ENCODE measurements at regions not wholly inside any gene's neighbourhood (a gene's known extent, or its start where the extent isn't known, plus 50 kb on each side); places are given as distances from the start of the nearest gene placed in this dataset.
"Not testable (repeated sequence)": the region's sequence is repeated elsewhere in the genome, so short reads cannot be mapped to it uniquely, and the experiment has no call there.

GRCh38 chr11:3444420-3444744 is 65.4 kb upstream of the ZNF195 start:
- TF ChIP-seq, protein P1, sequence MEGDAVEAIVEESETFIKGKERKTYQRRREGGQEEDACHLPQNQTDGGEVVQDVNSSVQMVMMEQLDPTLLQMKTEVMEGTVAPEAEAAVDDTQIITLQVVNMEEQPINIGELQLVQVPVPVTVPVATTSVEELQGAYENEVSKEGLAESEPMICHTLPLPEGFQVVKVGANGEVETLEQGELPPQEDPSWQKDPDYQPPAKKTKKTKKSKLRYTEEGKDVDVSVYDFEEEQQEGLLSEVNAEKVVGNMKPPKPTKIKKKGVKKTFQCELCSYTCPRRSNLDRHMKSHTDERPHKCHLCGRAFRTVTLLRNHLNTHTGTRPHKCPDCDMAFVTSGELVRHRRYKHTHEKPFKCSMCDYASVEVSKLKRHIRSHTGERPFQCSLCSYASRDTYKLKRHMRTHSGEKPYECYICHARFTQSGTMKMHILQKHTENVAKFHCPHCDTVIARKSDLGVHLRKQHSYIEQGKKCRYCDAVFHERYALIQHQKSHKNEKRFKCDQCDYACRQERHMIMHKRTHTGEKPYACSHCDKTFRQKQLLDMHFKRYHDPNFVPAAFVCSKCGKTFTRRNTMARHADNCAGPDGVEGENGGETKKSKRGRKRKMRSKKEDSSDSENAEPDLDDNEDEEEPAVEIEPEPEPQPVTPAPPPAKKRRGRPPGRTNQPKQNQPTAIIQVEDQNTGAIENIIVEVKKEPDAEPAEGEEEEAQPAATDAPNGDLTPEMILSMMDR (IDR thresholded peaks at IDR 0.05 in 8 of 11, conservative IDR thresholded peaks at IDR 0.05 in 3 of 11): not testable (repeated sequence)
- not testable (repeated sequence) for TF ChIP-seq POLR2A, POLR2AphosphoS5 (IDR thresholded peaks at IDR 0.05)

All from spleen (tissue), 7 donors.